ENCODE measurements at regions not wholly inside any gene's neighbourhood (a gene's known extent, or its start where the extent isn't known, plus 50 kb on each side); places are given as distances from the start of the nearest gene placed in this dataset.

DNA sequence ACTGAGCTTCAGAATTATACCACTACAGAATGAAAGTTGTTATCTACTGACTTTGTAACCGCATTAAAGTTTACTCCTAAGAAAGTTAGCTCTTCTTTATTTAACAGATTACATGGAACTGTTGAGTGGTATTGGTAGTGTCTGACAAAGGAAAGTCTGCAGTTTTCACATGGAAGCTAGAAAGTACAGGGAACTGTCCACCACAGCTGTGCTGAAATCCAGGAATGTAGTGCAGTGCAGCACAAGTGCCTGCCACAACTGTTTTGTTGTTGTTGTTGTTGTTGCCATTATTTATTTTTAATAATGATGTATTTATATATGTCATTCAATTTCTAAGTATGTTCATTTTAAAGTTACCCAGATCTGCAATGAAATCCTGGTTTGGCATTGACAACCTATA lies 464.9 kb downstream of the TBC1D32 start:
- TF ChIP-seq, protein P1, sequence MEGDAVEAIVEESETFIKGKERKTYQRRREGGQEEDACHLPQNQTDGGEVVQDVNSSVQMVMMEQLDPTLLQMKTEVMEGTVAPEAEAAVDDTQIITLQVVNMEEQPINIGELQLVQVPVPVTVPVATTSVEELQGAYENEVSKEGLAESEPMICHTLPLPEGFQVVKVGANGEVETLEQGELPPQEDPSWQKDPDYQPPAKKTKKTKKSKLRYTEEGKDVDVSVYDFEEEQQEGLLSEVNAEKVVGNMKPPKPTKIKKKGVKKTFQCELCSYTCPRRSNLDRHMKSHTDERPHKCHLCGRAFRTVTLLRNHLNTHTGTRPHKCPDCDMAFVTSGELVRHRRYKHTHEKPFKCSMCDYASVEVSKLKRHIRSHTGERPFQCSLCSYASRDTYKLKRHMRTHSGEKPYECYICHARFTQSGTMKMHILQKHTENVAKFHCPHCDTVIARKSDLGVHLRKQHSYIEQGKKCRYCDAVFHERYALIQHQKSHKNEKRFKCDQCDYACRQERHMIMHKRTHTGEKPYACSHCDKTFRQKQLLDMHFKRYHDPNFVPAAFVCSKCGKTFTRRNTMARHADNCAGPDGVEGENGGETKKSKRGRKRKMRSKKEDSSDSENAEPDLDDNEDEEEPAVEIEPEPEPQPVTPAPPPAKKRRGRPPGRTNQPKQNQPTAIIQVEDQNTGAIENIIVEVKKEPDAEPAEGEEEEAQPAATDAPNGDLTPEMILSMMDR (conservative IDR thresholded peaks at IDR 0.05 in 1 of 2, IDR thresholded peaks at IDR 0.05 in 1 of 2; ENCODE audit: low read depth in 1 of 2, low read length in 2 of 2): no peak
- TF ChIP-seq EZH2 (IDR thresholded peaks at IDR 0.05; ENCODE audit: low read length, missing control alignments): no peak
